ENCODE measurements at regions not wholly inside any gene's neighbourhood (a gene's known extent, or its start where the extent isn't known, plus 50 kb on each side); places are given as distances from the start of the nearest gene placed in this dataset.

- TF ChIP-seq, protein P1, sequence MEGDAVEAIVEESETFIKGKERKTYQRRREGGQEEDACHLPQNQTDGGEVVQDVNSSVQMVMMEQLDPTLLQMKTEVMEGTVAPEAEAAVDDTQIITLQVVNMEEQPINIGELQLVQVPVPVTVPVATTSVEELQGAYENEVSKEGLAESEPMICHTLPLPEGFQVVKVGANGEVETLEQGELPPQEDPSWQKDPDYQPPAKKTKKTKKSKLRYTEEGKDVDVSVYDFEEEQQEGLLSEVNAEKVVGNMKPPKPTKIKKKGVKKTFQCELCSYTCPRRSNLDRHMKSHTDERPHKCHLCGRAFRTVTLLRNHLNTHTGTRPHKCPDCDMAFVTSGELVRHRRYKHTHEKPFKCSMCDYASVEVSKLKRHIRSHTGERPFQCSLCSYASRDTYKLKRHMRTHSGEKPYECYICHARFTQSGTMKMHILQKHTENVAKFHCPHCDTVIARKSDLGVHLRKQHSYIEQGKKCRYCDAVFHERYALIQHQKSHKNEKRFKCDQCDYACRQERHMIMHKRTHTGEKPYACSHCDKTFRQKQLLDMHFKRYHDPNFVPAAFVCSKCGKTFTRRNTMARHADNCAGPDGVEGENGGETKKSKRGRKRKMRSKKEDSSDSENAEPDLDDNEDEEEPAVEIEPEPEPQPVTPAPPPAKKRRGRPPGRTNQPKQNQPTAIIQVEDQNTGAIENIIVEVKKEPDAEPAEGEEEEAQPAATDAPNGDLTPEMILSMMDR (IDR thresholded peaks at IDR 0.05 in 2 of 3, conservative IDR thresholded peaks at IDR 0.05 in 1 of 3; ENCODE audit: control insufficient read depth in 2 of 3, extremely low read depth in 1 of 3, insufficient read depth in 1 of 3, low read depth in 3 of 3, low read length in 3 of 3): no peak
- TF ChIP-seq SMC3 (IDR thresholded peaks at IDR 0.05; ENCODE audit: borderline replicate concordance, low read length): no peak
- no peak for TF ChIP-seq DPF2 (IDR thresholded peaks at IDR 0.05)
- no peak for TF ChIP-seq YY1 (IDR thresholded peaks at IDR 0.05; ENCODE audit: low read depth, low read length)
- TF ChIP-seq FOXK2 (IDR thresholded peaks at IDR 0.05): no peak
- TF ChIP-seq CREB1 (IDR thresholded peaks at IDR 0.05; ENCODE audit: low read depth): no peak
- no peak for TF ChIP-seq TCF3 (IDR thresholded peaks at IDR 0.05; ENCODE audit: borderline replicate concordance, insufficient read depth, low read depth, low read length)
- no peak for TF ChIP-seq SP1 (IDR thresholded peaks at IDR 0.05; ENCODE audit: low read depth, low read length)
- TF ChIP-seq ATF3 (IDR thresholded peaks at IDR 0.05; ENCODE audit: borderline replicate concordance, extremely low read depth, low read depth, low read length): no peak
- TF ChIP-seq SIN3A (IDR thresholded peaks at IDR 0.05; ENCODE audit: low read depth, low read length): no peak
- TF ChIP-seq POLR2AphosphoS2 (IDR thresholded peaks at IDR 0.05; ENCODE audit: low read depth, low read length): no peak
- TF ChIP-seq GABPA (IDR thresholded peaks at IDR 0.05; ENCODE audit: low read depth): no peak
- TF ChIP-seq SMAD1 (IDR thresholded peaks at IDR 0.05; ENCODE audit: low read depth, partially characterized antibody): no peak
These were observed 114.6 kb downstream of the PCDH18 start for GRCh38 chr4:137417676-137418075.
